Right atrium auricular region (tissue), 2 donors: ENCODE measurements at regions not wholly inside any gene's neighbourhood (a gene's known extent, or its start where the extent isn't known, plus 50 kb on each side); places are given as distances from the start of the nearest gene placed in this dataset.
A peak's percentile ranks its signal among the peaks of the same experiment; 100 is the strongest.

Experiments
- DNase-seq: peaks from one replicate; pipeline ENCODE4 v3.0.0-alpha.2; 2019; ENCODE audit warnings: low spot score
- H3K27ac ChIP-seq, 2 donors: fragments of 200-600 bp; sonication (generic); 1 replicate in 1 of 2; 2 replicates in 1 of 2; pipeline ENCODE4 v1.5.1; 2016 to 2019
- H3K27me3 ChIP-seq, 2 donors: fragments of 200-600 bp; sonication (generic); one replicate each; pipeline versions ENCODE4 v1.5.1 to v1.6.0; 2017 to 2019
- H3K36me3 ChIP-seq: fragments of 200-600 bp; sonication (generic); one replicate; pipeline ENCODE4 v1.5.1; 2016
- H3K4me1 ChIP-seq, 2 donors: fragments of 200-600 bp; sonication (generic); one replicate each; pipeline versions ENCODE4 v1.5.1 to v1.6.0; 2017 to 2019
- H3K4me3 ChIP-seq, 2 donors: fragments of 200-600 bp; sonication (generic); 1 replicate in 1 of 2; 2 replicates in 1 of 2; pipeline ENCODE4 v1.5.1; 2017 to 2019; ENCODE audit warnings: mild to moderate bottlenecking in 1 of 2, moderate library complexity in 1 of 2
- H3K9me3 ChIP-seq, 2 donors: fragments of 200-600 bp; sonication (generic); one replicate each; pipeline ENCODE4 v1.5.1; 2019
- CTCF ChIP-seq, 2 donors: fragments of 200-600 bp; sonication (generic); IDR thresholded peaks; one replicate each; pipeline ENCODE4 v1.5.1; 2019; ENCODE audit warnings: antibody characterized with exemption in 2 of 2

DNA sequence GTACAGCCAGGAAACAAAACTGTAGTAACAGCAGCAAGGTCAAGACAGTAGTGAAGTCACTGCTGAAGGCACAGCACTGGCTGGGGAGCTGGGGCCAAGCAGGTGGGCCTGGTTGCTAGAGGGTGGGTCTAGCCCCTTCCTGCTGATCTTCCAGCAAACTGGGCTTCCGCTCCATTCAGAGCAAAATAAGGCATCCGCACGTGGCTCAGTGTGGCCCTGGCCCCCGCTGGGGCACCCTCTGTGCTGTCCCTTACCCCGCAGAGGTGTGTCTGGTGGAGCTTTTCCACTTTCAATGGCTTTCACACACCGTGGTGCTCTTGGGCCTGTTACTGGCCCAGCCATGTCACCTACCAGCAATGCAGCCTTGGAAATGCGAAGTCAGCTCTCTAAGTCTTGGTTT, 162.4 kb upstream of the B3GAT1 start:
- Histone ChIP-seq H3K4me1 (no peaks in the 10 kb centered on the region), H3K27me3 (no peaks in the 10 kb centered on the region), H3K4me3 (no peak overlapping the region), H3K27ac (no peak overlapping the region), H3K9me3 (no peaks in the 10 kb centered on the region), H3K36me3 (no peaks in the 10 kb centered on the region)
- DNase-seq = peak; percentile 26
- TF ChIP-seq CTCF (IDR thresholded peaks at IDR 0.05) = no peak

GRCh38 chr11:134573857-134574256, 161.8 kb upstream of the B3GAT1 start:
- no peaks in the 10 kb centered on the region for H3K27me3 ChIP-seq
- DNase-seq = peak; percentile 47
- TF ChIP-seq CTCF (IDR thresholded peaks at IDR 0.05) = no peak

GRCh38 chr11:134572741-134573675, 161.0 kb upstream of the B3GAT1 start:
- Histone ChIP-seq H3K4me1 (no peaks in the 10 kb centered on the region), H3K36me3 (no peaks in the 10 kb centered on the region), H3K27ac (no peak overlapping the region), H3K9me3 (no peaks in the 10 kb centered on the region), H3K27me3 (no peaks in the 10 kb centered on the region), H3K4me3 (no peak overlapping the region)
- peak; percentile 52 for DNase-seq
- TF ChIP-seq CTCF (IDR thresholded peaks at IDR 0.05) = no peak

More at GRCh38 chr11:134573857-134574256, 161.8 kb upstream of the B3GAT1 start:
- Histone ChIP-seq H3K27ac (no peak overlapping the region), H3K4me3 (no peak overlapping the region), H3K36me3 (no peaks in the 10 kb centered on the region), H3K9me3 (no peaks in the 10 kb centered on the region), H3K4me1 (no peaks in the 10 kb centered on the region)

DNA sequence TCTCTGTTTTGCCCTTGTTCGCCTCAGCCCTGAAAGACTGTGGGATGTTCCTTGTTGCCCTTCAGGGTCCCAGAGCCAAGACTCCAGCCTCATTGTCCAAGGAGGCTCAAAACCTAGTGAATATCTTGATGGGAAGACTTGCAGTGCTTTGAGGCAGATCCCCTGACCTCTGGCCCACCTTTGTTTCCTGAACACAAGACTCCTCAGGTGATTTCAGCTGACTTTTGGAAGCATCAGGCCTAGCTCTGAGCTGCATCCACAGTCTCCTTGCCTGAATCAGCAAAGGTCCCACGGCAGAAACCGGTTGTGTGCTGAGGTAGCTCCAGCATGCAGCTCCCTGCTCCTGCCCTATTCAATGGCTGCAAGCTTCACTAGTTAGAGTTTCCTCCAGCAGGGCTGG, 159.3 kb upstream of the B3GAT1 start:
- no peaks in the 10 kb centered on the region for H3K36me3 ChIP-seq
- H3K9me3 ChIP-seq = no peaks in the 10 kb centered on the region
- TF ChIP-seq CTCF (IDR thresholded peaks at IDR 0.05) = no peak
- DNase-seq = peak; percentile 32
- H3K4me1 ChIP-seq = no peaks in the 10 kb centered on the region
- no peak overlapping the region for H3K27ac ChIP-seq
- H3K27me3 ChIP-seq = no peaks in the 10 kb centered on the region
- H3K4me3 ChIP-seq = no peak overlapping the region

GRCh38 chr11:134569195-134569594, 157.2 kb upstream of the B3GAT1 start:
- no peak for TF ChIP-seq CTCF (IDR thresholded peaks at IDR 0.05)
- no peak overlapping the region for H3K27ac ChIP-seq
- no peak for DNase-seq
- H3K27me3 ChIP-seq = no peaks in the 10 kb centered on the region
- no peak overlapping the region for H3K4me3 ChIP-seq
- no peaks in the 10 kb centered on the region for H3K9me3 ChIP-seq
- H3K4me1 ChIP-seq = no peaks in the 10 kb centered on the region
- H3K36me3 ChIP-seq = no peaks in the 10 kb centered on the region
